ENCODE measurements at regions not wholly inside any gene's neighbourhood (a gene's known extent, or its start where the extent isn't known, plus 50 kb on each side); places are given as distances from the start of the nearest gene placed in this dataset.
A peak's percentile ranks its signal among the peaks of the same experiment; 100 is the strongest.
"Not testable (repeated sequence)": the region's sequence is repeated elsewhere in the genome, so short reads cannot be mapped to it uniquely, and the experiment has no call there.

DNA sequence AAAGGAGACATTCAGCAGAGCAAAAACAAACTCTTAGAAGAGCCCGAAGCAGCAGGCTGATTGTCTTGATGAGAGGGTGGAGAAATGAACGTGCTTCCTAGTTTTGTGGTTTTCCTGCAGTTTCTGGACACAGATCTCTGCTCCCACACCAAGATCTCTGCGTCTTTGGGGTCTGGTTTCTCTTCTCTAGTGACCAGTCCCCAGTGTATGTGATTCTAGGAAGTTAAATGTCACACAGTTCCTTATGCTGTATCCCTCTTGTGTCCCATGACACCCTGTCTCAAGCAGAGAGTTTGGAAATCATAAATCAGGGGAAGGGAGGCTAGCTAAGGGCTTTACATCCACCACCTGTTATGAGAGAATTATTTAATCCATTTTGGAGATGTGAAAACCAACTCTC lies 55.4 kb upstream of the KLF14 start:
- DNase-seq (ENCODE audit: low read depth in 2 of 2): no peak

DNA sequence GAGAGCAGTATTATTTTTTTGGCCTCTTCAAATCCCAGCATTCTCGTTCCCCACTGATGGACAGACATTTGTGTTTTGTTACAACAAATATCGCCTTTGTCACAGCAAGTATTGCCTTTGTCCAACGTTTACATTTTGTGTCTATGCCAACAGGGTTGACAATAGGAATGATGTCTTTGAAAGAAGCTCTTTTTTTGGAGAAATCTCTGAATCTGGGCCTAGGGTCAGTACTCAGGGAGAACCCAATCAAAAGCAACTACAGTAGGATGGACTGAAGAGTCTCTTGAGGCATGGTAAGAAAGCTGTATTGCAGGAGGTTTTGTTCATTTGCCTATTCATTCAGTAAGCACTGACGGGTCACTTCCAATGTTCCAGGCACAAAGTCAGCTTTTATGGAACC lies 57.7 kb upstream of the KLF14 start:
- no peak for DNase-seq (ENCODE audit: low read depth in 2 of 2)

DNA sequence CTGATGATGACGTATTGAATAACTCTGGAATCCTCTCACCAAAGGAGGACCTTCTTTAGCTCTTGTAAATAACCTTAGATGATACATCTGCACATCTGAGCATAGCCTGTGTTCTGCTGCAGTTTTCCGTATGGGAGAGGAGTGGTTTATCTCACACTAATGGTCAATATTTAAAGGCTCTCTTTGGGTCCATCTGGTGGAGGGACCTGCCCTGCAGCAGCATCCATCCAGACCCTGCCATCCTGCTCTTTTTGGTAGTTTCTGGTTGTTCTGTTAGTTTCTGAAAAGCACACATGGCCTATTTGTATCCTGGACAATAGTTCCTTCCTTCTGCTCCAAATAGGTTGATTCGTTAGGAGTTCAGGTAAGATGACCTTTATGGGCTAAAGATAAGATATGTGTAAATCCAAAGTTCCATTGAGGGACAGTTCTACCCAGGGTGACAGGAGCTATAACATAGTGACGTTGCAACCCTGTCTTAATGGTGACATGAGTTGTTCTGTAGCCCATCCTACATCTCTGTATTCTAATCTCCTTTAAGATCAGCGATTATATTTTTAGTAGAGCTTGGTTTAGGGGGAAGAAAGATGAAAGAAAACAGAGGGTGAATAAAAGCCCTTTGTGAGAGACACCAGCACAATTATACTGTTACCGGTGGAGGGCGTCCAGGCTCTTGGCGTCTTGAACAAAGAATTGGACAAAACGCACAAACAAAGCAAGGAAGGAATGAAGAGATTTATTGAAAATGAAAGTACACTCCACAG lies 60.0 kb upstream of the KLF14 start:
- peak in 1 of 2 donors; percentile 60 for DNase-seq (ENCODE audit: low read depth in 2 of 2)

DNA sequence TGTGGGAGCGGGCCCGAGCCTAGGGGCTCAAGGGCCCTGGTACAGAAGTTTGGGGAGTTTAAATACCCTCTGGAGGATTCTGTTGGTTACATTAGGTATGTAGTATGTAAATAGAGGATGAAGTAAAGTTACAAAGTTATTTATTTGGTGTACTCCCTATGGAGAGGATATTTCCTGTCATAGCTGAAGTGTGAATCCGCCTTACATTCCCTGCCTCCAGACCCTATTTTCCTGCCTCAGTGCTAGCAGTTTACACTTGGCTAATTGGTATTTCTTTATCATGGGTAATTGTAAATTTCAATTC lies 60.6 kb upstream of the KLF14 start:
- DNase-seq (ENCODE audit: low read depth in 2 of 2): no peak

DNA sequence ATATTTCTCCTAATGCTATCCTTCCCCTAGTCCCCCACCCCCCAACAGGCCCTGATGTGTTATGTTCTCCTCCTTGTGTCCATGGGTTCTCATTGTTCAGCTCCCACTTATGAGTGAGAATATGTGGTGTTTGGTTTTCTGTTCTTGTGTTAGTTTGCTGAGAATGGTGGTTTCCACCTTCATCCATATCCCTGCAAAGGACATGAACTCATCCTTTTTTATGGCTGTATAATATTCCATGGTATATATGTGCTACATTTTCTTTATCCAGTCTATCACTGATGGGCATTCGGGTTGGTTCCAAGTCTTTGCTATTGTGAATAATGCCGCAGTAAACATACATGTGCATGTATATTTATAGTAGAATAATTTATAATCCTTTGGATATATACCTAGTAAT lies 62.4 kb upstream of the KLF14 start:
- DNase-seq (ENCODE audit: low read depth in 2 of 2): not testable (repeated sequence)

DNA sequence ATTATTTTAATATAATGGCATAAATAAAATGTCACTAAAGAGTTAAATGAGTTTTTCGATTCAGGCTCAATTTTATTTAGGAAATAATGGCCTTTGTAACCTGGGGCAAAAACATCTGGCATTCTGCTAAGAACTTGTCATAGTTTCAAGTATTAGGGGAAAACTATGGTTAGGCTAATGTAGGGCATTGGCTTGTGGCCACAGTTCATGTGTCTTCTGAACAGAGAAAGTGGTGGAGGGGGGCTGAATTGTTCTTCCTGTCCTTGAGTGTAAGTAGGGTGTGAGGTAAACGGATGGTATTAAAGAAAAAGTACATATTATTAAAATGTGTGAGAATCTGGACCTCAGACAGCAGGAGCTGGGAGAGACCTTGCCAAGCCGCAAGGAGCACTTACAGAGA lies 69.1 kb upstream of the KLF14 start:
- DNase-seq (ENCODE audit: low read depth in 2 of 2): no peak

- DNase-seq (ENCODE audit: low read depth in 2 of 2): no peak
These were observed 70.2 kb upstream of the KLF14 start for GRCh38 chr7:130804220-130804619.

DNA sequence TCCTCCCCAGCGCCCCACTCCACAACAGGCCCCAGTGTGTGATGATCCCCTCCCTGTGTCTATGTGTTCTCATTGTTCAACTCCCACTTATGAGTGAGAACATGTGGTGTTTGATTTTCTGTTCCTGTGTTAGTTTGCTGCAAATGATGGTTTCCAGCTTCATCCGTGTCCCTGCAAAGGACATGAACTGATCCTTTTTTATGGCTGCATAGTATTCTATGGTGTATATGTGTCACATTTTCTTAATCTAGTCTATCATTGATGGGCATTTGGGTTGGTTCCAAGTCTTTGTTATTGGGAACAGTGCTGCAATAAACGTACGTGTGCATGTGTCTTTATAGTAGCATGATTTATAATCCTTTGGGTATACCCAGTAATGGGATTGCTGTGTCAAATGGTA lies 78.8 kb upstream of the KLF14 start:
- not testable (repeated sequence) for DNase-seq (ENCODE audit: low read depth in 2 of 2)

- DNase-seq (ENCODE audit: low read depth in 2 of 2): peak; percentile 46 to 60
These were observed 80.8 kb upstream of the KLF14 start for GRCh38 chr7:130814778-130815335.

- peak; percentile 60 to 81 for DNase-seq (ENCODE audit: low read depth in 2 of 2)
These were observed 84.0 kb upstream of the KLF14 start for GRCh38 chr7:130818056-130818455.

DNA sequence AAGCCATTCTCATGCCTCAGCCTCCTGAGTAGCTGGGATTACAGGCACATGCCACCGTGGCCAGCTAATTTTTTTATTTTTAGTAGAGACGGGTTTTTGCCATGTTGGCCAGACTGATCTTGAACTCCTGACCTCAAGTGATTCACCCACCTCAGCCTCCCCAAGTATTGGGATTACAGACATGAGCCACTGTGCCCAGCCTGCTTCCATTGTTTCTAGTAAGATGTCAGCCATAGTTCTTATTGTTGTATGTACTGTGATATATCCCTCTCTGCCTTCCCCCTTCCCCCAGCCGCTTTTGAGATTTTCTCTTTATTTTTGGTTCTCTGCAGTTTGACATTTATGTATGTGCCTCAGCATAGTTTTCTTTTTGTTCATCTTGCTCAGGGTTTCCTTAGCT lies 87.9 kb upstream of the KLF14 start:
- peak in 1 of 2 donors; percentile 52 for DNase-seq (ENCODE audit: low read depth in 2 of 2)

DNA sequence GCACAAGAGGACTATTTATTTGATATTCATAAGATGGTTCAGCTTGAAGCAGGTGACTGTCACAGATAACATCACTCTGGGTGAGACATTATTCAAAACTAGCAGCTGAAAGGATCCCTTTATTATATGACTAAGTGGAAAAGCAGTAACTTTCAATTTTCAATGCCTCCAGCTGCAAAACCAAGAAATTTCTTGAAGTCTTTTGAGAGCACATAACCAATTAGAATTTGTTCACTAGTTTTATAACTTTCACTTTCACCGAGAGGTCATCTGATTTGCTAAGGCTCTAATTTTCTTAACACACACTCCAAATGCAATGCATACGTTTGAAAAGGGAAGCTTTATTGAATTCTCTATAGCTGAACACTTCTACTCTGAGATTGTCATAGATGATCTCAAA lies 88.6 kb upstream of the KLF14 start:
- DNase-seq (ENCODE audit: low read depth in 2 of 2): peak in 1 of 2 donors; percentile 60

DNA sequence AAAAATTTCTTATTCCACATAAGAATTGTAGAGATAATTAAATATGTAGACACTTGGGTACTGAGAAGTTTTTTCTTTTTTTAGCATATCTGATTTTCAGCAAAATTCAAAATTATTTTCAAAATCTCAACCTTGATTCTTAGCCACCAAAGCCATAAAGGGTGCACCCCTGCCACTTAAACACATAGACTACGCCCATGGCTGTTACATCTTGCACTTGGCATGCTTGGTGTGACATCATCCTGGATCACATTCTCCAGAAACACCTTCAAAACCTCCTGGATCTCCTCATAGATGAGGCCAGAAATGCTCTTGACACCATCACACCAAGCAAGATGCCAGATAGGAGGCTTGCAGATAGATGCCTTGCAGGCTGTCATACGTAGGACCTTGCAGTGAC lies 89.1 kb upstream of the KLF14 start:
- DNase-seq (ENCODE audit: low read depth in 2 of 2): no peak

- DNase-seq (ENCODE audit: low read depth in 2 of 2): no peak
These were observed 91.8 kb upstream of the KLF14 start for GRCh38 chr7:130825819-130826218.

DNA sequence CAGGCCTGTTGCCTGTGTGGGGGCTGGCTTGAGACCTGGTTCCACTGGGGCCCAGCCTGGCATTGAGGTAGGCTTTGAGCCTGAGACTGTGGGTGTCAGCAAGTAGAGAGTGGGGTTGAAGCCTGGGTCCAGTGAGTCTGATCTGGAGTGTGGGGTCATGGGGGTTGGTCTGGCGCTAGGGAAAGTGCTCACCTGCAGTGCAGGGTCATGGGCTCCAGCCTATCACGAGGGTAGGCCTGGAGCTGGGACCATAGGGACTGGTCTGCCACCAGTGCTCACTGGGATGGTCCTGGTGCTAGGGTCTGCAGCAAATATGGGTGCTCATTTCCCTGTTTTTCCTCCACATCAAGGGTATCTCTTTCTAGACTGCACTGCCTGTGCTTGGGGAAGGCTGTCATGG lies 95.4 kb upstream of the KLF14 start:
- DNase-seq (ENCODE audit: low read depth in 2 of 2): no peak

DNA sequence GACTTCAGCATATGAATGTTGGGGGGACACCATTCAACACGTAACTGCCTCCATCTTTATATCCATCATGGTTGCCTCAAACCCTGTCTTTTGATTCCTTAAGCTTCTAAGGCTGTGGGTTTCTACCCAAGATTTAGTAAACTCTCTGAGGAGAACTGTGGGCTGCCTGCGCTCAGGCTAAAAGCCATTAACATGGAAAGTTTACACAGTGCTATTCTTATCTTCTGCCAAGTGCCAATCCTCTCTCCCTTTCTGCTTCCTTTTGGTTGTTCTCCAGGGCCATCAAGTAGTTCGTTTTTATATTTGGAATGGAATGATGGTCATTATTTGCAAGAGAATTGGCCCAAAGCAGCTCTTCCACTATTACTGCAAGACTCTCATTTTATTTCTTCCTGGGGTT lies 97.3 kb upstream of the KLF14 start:
- DNase-seq (ENCODE audit: low read depth in 2 of 2): no peak

DNA sequence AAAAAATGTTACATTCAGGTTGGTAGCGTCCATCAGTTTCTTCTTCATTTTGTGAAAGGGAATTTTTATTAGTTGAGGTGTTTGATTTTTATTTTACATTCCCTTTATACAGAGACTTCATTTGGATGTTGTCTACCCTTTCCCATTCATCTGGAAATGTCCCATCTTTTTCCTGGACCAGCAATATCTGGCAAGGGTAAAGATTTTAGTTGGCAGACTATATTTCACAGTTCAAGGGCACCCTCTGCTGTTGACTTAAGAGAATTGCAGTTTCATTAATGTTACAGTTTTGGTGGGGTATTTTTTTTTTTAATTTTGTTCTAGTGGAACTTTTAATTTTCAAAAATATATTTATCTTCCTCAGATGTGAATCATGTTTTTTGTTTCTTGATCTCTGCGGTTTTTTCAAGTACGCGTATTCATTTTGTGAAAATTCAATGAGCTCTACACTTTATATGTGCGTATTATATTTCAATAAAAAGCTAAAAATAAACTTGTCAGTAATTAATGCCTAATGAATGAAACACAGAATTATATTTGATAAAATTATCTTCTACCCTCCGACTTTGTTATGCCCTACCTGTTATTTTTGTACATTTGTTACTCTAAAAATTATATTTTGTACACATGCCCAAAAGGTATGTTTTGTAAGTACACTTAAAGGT lies 97.9 kb upstream of the KLF14 start:
- DNase-seq (ENCODE audit: low read depth in 2 of 2): peak; percentile 66 to 82

- peak in 1 of 2 donors; percentile 85 for DNase-seq (ENCODE audit: low read depth in 2 of 2)
These were observed 104.7 kb upstream of the KLF14 start for GRCh38 chr7:130838738-130839137.

- DNase-seq (ENCODE audit: low read depth in 2 of 2): no peak
These were observed 106.6 kb upstream of the KLF14 start for GRCh38 chr7:130840599-130840998.

DNA sequence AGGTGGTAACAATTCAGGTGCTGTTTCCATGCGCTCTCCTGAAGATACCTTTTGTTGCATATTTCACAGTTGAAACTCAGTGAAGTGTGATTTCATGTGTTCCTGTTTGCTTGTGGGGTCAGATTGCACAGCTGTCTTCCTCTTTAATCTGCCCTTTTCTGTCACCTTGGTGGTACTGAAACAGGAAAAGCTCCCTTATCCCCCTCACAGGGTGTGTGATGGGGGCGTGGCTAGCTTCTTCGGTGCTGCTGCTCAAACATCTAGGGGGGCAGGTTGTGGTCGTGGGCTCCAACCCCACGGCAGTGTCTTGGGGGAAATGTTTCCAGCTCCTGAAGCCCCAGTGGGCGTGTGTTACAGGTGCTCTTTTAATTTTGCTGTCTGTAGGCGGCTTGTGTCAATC lies 107.4 kb upstream of the KLF14 start:
- DNase-seq (ENCODE audit: low read depth in 2 of 2): no peak

DNA sequence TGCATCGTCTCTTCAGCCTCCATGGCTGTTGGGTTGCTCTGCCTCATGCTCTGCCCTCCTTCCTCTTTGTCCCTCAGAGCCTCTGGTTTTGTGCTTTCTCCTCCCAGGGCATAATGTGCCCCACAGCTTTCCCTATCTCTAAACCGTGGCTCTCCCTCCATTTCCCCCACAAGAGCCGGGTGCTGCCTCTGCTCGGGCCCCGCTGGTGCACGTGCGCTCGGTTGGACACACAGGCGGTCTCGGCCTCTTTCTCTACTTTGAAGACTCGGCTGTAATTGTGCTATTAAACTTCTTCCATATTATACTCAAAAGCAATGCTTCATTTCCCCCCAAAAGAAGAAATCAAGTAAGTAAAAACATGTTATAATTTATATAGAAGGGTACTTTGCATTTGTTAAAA lies 109.7 kb upstream of the KLF14 start:
- DNase-seq (ENCODE audit: low read depth in 2 of 2): no peak

- peak; percentile 41 to 73 for DNase-seq (ENCODE audit: low read depth in 2 of 2)
These were observed 111.0 kb upstream of the KLF14 start for GRCh38 chr7:130844811-130845580.
